ENCODE measurements at regions not wholly inside any gene's neighbourhood (a gene's known extent, or its start where the extent isn't known, plus 50 kb on each side); places are given as distances from the start of the nearest gene placed in this dataset.
"Not testable (repeated sequence)": the region's sequence is repeated elsewhere in the genome, so short reads cannot be mapped to it uniquely, and the experiment has no call there.

DNA sequence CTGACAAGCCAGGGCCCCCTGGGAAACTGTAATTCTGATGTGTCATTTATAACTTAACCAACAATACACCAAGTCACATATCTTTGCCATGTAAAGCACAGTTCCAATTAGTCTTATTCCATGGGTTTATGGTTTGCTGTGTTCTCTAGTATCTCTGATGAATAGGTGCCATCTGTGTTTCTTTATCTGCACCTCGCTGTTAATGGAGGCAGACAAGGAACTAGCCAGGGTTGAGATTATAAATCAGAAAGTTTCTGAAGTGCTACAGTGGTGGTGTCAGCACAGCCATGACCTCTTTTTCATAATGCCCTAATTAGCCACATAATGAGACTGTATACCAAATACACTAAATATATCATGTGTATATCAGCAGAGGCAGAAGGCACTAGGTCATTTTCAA is 866.4 kb downstream of the PLOD2 start:
- DNase-seq, result no peak
- ChIA-PET CTCF (no interaction called here), POLR2A (no interaction called here)
- intact Hi-C loops (cut with micrococcal nuclease), result no loop called here
- Mint-ChIP-seq H3K27ac (no peak overlapping the region), H3K4me3 (no peak overlapping the region), H3K27me3 (no peaks in the 10 kb centered on the region), H3K36me3 (no peaks in the 10 kb centered on the region), H3K4me1 (ENCODE audit: low read depth) (no peaks in the 10 kb centered on the region), H3K9me3 (peaks cover 6% of the 10 kb centered on the region)

- intact Hi-C loops (cut with micrococcal nuclease), result no loop called here
- CTCF ChIA-PET, result no interaction called here
- Mint-ChIP-seq H3K27me3 (no peaks in the 10 kb centered on the region), H3K4me3 (no peak overlapping the region), H3K27ac (no peak overlapping the region), H3K4me1 (ENCODE audit: low read depth) (no peaks in the 10 kb centered on the region), H3K36me3 (no peaks in the 10 kb centered on the region), H3K9me3 (peaks cover 2% of the 10 kb centered on the region)
- POLR2A ChIA-PET, result no interaction called here
- DNase-seq, result no peak
These were observed 853.7 kb downstream of the PLOD2 start for GRCh38 chr3:145307272-145307671.

DNA sequence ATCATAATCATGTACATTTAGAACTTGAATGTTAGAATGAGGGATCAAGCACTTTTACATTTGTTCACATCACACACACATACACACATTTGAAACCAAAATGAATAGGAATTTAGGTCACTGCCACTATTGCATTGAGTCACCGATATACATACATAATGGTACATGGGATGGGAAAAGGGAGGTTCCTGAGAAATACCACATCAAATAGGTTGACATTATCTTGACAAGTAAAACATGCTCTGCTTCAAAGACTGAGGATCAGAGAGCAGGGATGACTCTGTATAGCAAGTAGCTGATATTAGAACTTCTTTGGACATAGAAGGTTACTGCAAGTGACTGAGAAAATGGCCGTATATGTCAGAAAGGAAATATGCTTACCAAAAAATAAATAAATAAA is 847.2 kb downstream of the PLOD2 start:
- Mint-ChIP-seq H3K4me1 (ENCODE audit: low read depth) (no peaks in the 10 kb centered on the region), H3K9me3 (peaks cover 12% of the 10 kb centered on the region), H3K4me3 (no peak overlapping the region), H3K36me3 (no peaks in the 10 kb centered on the region), H3K27ac (no peak overlapping the region), H3K27me3 (no peaks in the 10 kb centered on the region)
- ChIA-PET CTCF (no interaction called here), POLR2A (no interaction called here)
- intact Hi-C loops (cut with micrococcal nuclease), result no loop called here
- no peak for DNase-seq

DNA sequence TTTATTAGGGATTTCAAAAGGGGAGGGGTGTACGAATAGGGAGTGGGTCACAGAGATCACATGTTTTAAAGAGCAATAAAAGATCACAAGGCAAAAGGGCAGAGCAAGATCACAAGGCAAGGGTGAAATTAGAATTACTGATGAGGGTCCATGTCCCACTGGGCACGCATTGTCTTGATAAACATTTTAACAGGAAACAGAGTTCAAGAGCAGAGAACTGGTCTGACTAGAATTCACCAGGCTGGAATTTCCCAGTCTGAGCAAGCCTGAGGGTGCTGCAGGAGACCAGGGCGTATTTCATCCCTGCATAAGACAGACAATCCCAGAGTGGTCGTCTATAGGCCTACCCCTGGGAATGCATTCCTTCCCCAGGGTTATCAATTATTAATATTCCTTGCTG is 844.7 kb downstream of the PLOD2 start:
- H3K4me1 Mint-ChIP-seq (ENCODE audit: low read depth); H3K4me3 Mint-ChIP-seq; H3K36me3 Mint-ChIP-seq; H3K27ac Mint-ChIP-seq; H3K27me3 Mint-ChIP-seq; DNase-seq; intact Hi-C loops (cut with micrococcal nuclease); POLR2A ChIA-PET; CTCF ChIA-PET: not testable (repeated sequence)
- peaks cover 22% of the 10 kb centered on the region for H3K9me3 Mint-ChIP-seq

GRCh38 chr3:145326666-145327065 is 834.3 kb downstream of the PLOD2 start:
- POLR2A ChIA-PET, result no interaction called here
- intact Hi-C loops (cut with micrococcal nuclease), result no loop called here

GRCh38 chr3:145333427-145333826 is 827.6 kb downstream of the PLOD2 start:
- POLR2A ChIA-PET; CTCF ChIA-PET; H3K27ac Mint-ChIP-seq; H3K36me3 Mint-ChIP-seq; H3K4me1 Mint-ChIP-seq (ENCODE audit: low read depth); H3K4me3 Mint-ChIP-seq; H3K27me3 Mint-ChIP-seq; DNase-seq; H3K9me3 Mint-ChIP-seq; intact Hi-C loops (cut with micrococcal nuclease): not testable (repeated sequence)

More at GRCh38 chr3:145326666-145327065, 834.3 kb downstream of the PLOD2 start:
- H3K4me3 Mint-ChIP-seq, result no peak overlapping the region
- DNase-seq, result no peak
- H3K27me3 Mint-ChIP-seq, result no peaks in the 10 kb centered on the region
- no peaks in the 10 kb centered on the region for H3K4me1 Mint-ChIP-seq (ENCODE audit: low read depth)
- H3K9me3 Mint-ChIP-seq, result peaks cover 3% of the 10 kb centered on the region
- CTCF ChIA-PET, result no interaction called here
- no peak overlapping the region for H3K27ac Mint-ChIP-seq
- no peaks in the 10 kb centered on the region for H3K36me3 Mint-ChIP-seq

DNA sequence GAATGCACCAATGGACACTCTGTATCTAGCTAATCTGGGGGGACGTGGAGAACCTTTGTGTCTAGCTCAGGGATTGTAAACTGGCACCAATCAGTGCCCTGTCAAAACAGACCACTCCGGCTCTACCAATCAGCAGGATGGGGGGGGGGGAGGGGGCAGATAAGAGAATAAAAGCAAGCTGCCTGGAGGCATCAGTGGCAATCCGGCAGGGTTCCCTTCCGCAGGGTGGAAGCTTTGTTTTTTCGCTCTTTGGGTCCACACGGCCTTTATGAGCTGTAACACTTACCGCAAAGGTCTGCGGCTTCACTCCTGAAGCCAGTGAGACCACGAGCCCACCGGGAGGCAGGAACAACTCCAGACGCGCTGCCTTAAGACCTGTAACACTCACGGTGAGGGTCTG is 827.1 kb downstream of the PLOD2 start:
- Mint-ChIP-seq H3K27ac (no peak overlapping the region), H3K36me3 (no peaks in the 10 kb centered on the region), H3K9me3 (peaks cover 3% of the 10 kb centered on the region), H3K27me3 (no peaks in the 10 kb centered on the region), H3K4me3 (no peak overlapping the region), H3K4me1 (ENCODE audit: low read depth) (no peaks in the 10 kb centered on the region)
- CTCF ChIA-PET, result no interaction called here
- POLR2A ChIA-PET, result no interaction called here
- intact Hi-C loops (cut with micrococcal nuclease), result no loop called here
- DNase-seq, result no peak

DNA sequence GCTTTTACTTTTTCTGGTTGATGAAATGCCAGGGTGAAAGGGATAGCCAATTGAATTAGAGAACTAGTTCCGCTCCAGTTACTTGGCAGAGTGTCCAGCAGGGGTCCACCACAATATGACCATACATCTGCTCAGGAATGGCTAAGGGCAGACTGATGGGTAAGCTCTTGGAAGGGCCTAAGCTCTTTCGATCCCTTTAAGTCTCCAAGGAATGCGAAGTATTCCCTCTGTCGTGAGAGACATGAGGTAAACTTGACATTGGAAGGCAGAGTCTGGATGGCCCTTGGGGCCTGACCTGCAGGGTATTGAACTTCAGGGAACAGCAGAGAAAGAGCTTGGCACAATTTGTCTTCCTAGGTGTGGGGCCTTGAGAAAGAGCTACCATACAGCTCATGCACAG is 805.8 kb downstream of the PLOD2 start:
- H3K4me1 Mint-ChIP-seq (ENCODE audit: low read depth), result no peaks in the 10 kb centered on the region
- H3K9me3 Mint-ChIP-seq, result peaks cover 33% of the 10 kb centered on the region
- ChIA-PET POLR2A (no interaction called here), CTCF (no interaction called here)
- no peak overlapping the region for H3K4me3 Mint-ChIP-seq
- H3K27ac Mint-ChIP-seq, result no peak overlapping the region
- intact Hi-C loops (cut with micrococcal nuclease), result no loop called here
- no peaks in the 10 kb centered on the region for H3K27me3 Mint-ChIP-seq
- no peak for DNase-seq
- H3K36me3 Mint-ChIP-seq, result no peaks in the 10 kb centered on the region

DNA sequence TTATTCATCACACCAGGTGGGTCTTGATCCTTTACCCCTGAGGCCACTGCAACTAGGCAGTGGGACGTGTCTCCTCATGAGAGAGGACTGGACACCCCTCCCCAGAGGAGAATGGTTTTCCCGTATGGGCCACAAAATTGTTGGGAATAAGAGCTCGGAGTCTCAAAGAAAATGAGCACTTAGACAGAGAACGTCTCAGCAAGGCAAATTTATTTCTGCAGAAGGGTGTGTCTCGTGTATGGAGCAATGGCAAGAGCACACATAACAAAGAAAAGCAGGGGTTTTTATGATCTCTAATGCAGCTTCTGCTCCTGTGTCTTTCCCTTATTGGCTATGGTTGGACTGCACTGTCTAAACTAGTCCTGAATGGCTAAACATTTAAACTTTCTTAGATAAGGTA is 803.5 kb downstream of the PLOD2 start:
- no peaks in the 10 kb centered on the region for H3K27me3 Mint-ChIP-seq
- H3K4me3 Mint-ChIP-seq, result no peak overlapping the region
- no peak overlapping the region for H3K27ac Mint-ChIP-seq
- no peaks in the 10 kb centered on the region for H3K4me1 Mint-ChIP-seq (ENCODE audit: low read depth)
- CTCF ChIA-PET, result no interaction called here
- POLR2A ChIA-PET, result no interaction called here
- intact Hi-C loops (cut with micrococcal nuclease), result no loop called here
- peaks cover 33% of the 10 kb centered on the region for H3K9me3 Mint-ChIP-seq
- H3K36me3 Mint-ChIP-seq, result no peaks in the 10 kb centered on the region
- no peak for DNase-seq

- DNase-seq, result no peak
- no peak overlapping the region for H3K27ac Mint-ChIP-seq
- ChIA-PET CTCF (no interaction called here), POLR2A (no interaction called here)
- no peak overlapping the region for H3K4me3 Mint-ChIP-seq
- intact Hi-C loops (cut with micrococcal nuclease), result no loop called here
- H3K36me3 Mint-ChIP-seq, result no peaks in the 10 kb centered on the region
- H3K9me3 Mint-ChIP-seq, result peaks cover 28% of the 10 kb centered on the region
- H3K27me3 Mint-ChIP-seq, result no peaks in the 10 kb centered on the region
- no peaks in the 10 kb centered on the region for H3K4me1 Mint-ChIP-seq (ENCODE audit: low read depth)
These were observed 801.9 kb downstream of the PLOD2 start for GRCh38 chr3:145359040-145359439.

- Mint-ChIP-seq H3K4me3 (no peak overlapping the region), H3K27me3 (no peaks in the 10 kb centered on the region), H3K36me3 (no peaks in the 10 kb centered on the region), H3K9me3 (peaks cover 10% of the 10 kb centered on the region), H3K27ac (no peak overlapping the region), H3K4me1 (ENCODE audit: low read depth) (no peaks in the 10 kb centered on the region)
- DNase-seq, result no peak
- ChIA-PET POLR2A (no interaction called here), CTCF (no interaction called here)
- intact Hi-C loops (cut with micrococcal nuclease), result no loop called here
These were observed 792.2 kb downstream of the PLOD2 start for GRCh38 chr3:145368748-145369147.

DNA sequence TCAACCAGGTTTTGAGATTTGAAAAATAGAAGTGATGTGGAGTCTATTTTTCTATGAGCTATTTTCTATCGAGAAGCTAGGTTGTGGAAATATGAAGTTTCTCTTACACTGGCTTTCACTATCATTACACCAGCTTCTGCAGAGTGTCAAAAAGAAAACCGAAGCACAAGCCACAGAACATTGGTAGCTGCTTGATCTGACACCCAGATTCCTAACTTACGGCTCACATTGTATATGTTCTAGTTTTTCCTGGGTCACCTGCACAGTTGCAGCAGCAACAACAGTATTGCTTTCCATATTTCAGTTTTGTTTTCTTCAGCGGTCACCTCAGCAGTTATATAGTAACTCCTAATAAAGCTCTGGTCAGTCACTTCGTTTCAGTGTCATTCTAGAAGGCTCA is 790.1 kb downstream of the PLOD2 start:
- Mint-ChIP-seq H3K36me3 (no peaks in the 10 kb centered on the region), H3K4me1 (ENCODE audit: low read depth) (no peaks in the 10 kb centered on the region), H3K9me3 (peaks cover 8% of the 10 kb centered on the region), H3K27me3 (no peaks in the 10 kb centered on the region), H3K27ac (no peak overlapping the region), H3K4me3 (no peak overlapping the region)
- DNase-seq, result no peak
- ChIA-PET CTCF (no interaction called here), POLR2A (no interaction called here)
- intact Hi-C loops (cut with micrococcal nuclease), result no loop called here

DNA sequence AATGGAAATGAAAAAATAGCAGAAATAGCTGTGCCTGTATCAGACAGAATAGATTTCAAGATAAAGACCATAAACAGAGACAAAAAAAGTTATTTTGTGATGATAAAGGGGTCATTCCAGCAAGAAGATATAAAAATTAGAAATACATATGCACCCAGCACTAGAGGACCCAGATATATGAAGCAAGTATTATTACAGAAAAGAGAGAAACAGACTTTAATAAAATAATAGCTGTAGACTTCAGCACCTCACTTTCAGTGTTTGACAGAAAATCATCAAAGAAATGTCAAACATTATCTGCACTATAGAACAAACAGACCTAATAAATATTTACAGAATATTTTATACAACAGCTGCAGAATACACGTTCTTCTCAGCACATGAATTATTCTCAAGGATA is 783.7 kb downstream of the PLOD2 start:
- CTCF ChIA-PET, result no interaction called here
- no peak overlapping the region for H3K4me3 Mint-ChIP-seq
- no peaks in the 10 kb centered on the region for H3K4me1 Mint-ChIP-seq (ENCODE audit: low read depth)
- H3K27me3 Mint-ChIP-seq, result no peaks in the 10 kb centered on the region
- no peaks in the 10 kb centered on the region for H3K36me3 Mint-ChIP-seq
- H3K9me3 Mint-ChIP-seq, result peaks cover 8% of the 10 kb centered on the region
- POLR2A ChIA-PET, result no interaction called here
- intact Hi-C loops (cut with micrococcal nuclease), result no loop called here
- H3K27ac Mint-ChIP-seq, result no peak overlapping the region
- no peak for DNase-seq

- Mint-ChIP-seq H3K9me3 (peaks cover 5% of the 10 kb centered on the region), H3K36me3 (no peaks in the 10 kb centered on the region), H3K4me3 (no peak overlapping the region), H3K27ac (no peak overlapping the region), H3K4me1 (ENCODE audit: low read depth) (no peaks in the 10 kb centered on the region), H3K27me3 (no peaks in the 10 kb centered on the region)
- ChIA-PET POLR2A (no interaction called here), CTCF (no interaction called here)
- intact Hi-C loops (cut with micrococcal nuclease), result no loop called here
- DNase-seq, result no peak
These were observed 777.6 kb downstream of the PLOD2 start for GRCh38 chr3:145383416-145383815.

Data from activated CD4-positive, alpha-beta memory T cell treated with anti-CD3 and anti-CD28 coated beads for 36 hours (primary cell).